Gastroesophageal sphincter (tissue), 3 donors: ENCODE measurements at regions not wholly inside any gene's neighbourhood (a gene's known extent, or its start where the extent isn't known, plus 50 kb on each side); places are given as distances from the start of the nearest gene placed in this dataset.

Source experiments
- EP300 ChIP-seq: sonication (generic); formaldehyde crosslinking; IDR thresholded peaks from one replicate; pipeline ENCODE4 v1.6.1; 2017; ENCODE audit warnings: antibody characterized with exemption, mild to moderate bottlenecking
- POLR2A ChIP-seq, 2 donors: fragments of 450-650 bp; IDR thresholded peaks; one replicate each; pipeline ENCODE4 v1.6.1; 2017; ENCODE audit warnings: antibody characterized with exemption in 2 of 2, mild to moderate bottlenecking in 2 of 2, moderate library complexity in 1 of 2
- POLR2AphosphoS5 ChIP-seq: sonication (generic); formaldehyde crosslinking; IDR thresholded peaks from one replicate; pipeline ENCODE4 v1.6.1; 2017; ENCODE audit warnings: antibody characterized with exemption
- TF ChIP-seq, protein P1 (sequence below), 4 experiments: fragments of 200-600 bp in 2 of 4; fragments of 450-650 bp in 2 of 4; sonication (generic) in 1 of 4; IDR thresholded peaks; one replicate each; pipeline ENCODE4 v1.5.1; 2017 to 2019; ENCODE audit warnings: antibody characterized with exemption in 4 of 4, mild to moderate bottlenecking in 2 of 4, moderate library complexity in 2 of 4

DNA sequence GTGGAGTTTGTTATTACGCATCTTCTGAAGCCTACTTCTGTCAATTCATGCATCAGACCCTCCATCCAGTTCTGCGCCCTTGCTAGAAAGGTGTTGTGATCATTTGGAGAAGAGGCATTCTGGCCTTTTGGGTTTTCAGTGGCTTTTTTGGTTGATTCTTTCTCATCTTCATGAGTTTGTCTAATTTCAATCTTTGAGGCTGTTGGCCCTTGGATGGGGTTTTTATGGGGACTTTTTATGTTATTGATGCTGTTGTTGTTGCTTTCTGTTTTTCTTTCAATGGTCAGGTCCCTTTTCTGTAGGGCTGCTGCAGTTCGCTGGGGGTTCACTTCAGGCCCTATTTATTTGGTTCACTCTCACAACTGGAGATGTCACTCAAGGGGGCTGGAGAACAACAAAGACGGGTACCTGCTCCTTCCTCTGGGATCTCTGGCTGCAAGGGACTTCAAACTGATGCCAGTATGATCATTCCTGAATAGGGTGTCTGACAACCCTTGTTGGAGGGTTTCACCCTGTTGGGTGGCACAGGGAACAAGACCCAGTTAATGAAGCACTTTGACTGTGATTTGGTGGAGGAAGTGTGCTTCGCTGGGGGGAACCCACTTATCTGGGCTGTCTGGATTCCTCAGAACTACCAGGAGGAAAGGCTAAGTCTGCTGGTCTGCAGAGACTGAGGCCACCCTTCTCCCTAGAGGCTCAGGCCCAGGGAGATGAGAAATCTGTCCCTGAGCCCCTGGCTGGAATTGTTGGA, 226.7 kb upstream of the PTGER4 start:
- TF ChIP-seq, protein P1, sequence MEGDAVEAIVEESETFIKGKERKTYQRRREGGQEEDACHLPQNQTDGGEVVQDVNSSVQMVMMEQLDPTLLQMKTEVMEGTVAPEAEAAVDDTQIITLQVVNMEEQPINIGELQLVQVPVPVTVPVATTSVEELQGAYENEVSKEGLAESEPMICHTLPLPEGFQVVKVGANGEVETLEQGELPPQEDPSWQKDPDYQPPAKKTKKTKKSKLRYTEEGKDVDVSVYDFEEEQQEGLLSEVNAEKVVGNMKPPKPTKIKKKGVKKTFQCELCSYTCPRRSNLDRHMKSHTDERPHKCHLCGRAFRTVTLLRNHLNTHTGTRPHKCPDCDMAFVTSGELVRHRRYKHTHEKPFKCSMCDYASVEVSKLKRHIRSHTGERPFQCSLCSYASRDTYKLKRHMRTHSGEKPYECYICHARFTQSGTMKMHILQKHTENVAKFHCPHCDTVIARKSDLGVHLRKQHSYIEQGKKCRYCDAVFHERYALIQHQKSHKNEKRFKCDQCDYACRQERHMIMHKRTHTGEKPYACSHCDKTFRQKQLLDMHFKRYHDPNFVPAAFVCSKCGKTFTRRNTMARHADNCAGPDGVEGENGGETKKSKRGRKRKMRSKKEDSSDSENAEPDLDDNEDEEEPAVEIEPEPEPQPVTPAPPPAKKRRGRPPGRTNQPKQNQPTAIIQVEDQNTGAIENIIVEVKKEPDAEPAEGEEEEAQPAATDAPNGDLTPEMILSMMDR (IDR thresholded peaks at IDR 0.05): no peak
- no peak for TF ChIP-seq POLR2A (IDR thresholded peaks at IDR 0.05)
- no peak for TF ChIP-seq EP300
- TF ChIP-seq POLR2AphosphoS5: no peak
